ENCODE measurements at regions not wholly inside any gene's neighbourhood (a gene's known extent, or its start where the extent isn't known, plus 50 kb on each side); places are given as distances from the start of the nearest gene placed in this dataset.

GRCh38 chr14:44712024-44712815, 205.1 kb upstream of the FSCB start:
- TF ChIP-seq GATA1 (IDR thresholded peaks at IDR 0.05; ENCODE audit: low read depth, low read length) (no peak), POLR2A (IDR thresholded peaks at IDR 0.05; ENCODE audit: low read length) (no peak)
- DNase-seq = no peak

GRCh38 chr14:44701563-44702263, 194.6 kb upstream of the FSCB start:
- DNase-seq = peak; percentile 33 to 53
- TF ChIP-seq POLR2A (IDR thresholded peaks at IDR 0.05; ENCODE audit: low read length) (no peak), GATA1 (IDR thresholded peaks at IDR 0.05; ENCODE audit: low read depth, low read length) (no peak)

- no peak for DNase-seq
- TF ChIP-seq GATA1 (IDR thresholded peaks at IDR 0.05; ENCODE audit: low read depth, low read length) (no peak), POLR2A (IDR thresholded peaks at IDR 0.05; ENCODE audit: low read length) (no peak)
These were observed 193.6 kb upstream of the FSCB start for GRCh38 chr14:44700694-44701093.

- no peak for DNase-seq
- TF ChIP-seq GATA1 (IDR thresholded peaks at IDR 0.05; ENCODE audit: low read depth, low read length) (no peak), POLR2A (IDR thresholded peaks at IDR 0.05; ENCODE audit: low read length) (no peak)
These were observed 193.1 kb upstream of the FSCB start for GRCh38 chr14:44700184-44700583.

GRCh38 chr14:44699391-44699790, 192.3 kb upstream of the FSCB start:
- DNase-seq = no peak
- TF ChIP-seq POLR2A (IDR thresholded peaks at IDR 0.05; ENCODE audit: low read length) (no peak), GATA1 (IDR thresholded peaks at IDR 0.05; ENCODE audit: low read depth, low read length) (no peak)

GRCh38 chr14:44669496-44669895, 162.4 kb upstream of the FSCB start:
- TF ChIP-seq POLR2A (IDR thresholded peaks at IDR 0.05; ENCODE audit: low read length) (no peak), GATA1 (IDR thresholded peaks at IDR 0.05; ENCODE audit: low read depth, low read length) (no peak)
- peak; percentile 75 to 93 for DNase-seq

- no peak for DNase-seq
- TF ChIP-seq POLR2A (IDR thresholded peaks at IDR 0.05; ENCODE audit: low read length) = no peak
- no peak for TF ChIP-seq GATA1 (IDR thresholded peaks at IDR 0.05; ENCODE audit: low read depth, low read length)
These were observed 156.1 kb upstream of the FSCB start for GRCh38 chr14:44663136-44663535.

GRCh38 chr14:44662250-44662891, 155.3 kb upstream of the FSCB start:
- peak; percentile 9 to 13 for DNase-seq
- no peak for TF ChIP-seq POLR2A (IDR thresholded peaks at IDR 0.05; ENCODE audit: low read length)
- TF ChIP-seq GATA1 (IDR thresholded peaks at IDR 0.05; ENCODE audit: low read depth, low read length) = no peak

- no peak for TF ChIP-seq POLR2A (IDR thresholded peaks at IDR 0.05; ENCODE audit: low read length)
- TF ChIP-seq GATA1 (IDR thresholded peaks at IDR 0.05; ENCODE audit: low read depth, low read length) = no peak
These were observed 151.3 kb upstream of the FSCB start for GRCh38 chr14:44658389-44658696.

GRCh38 chr14:44657696-44658388, 150.8 kb upstream of the FSCB start:
- TF ChIP-seq GATA1 (IDR thresholded peaks at IDR 0.05; ENCODE audit: low read depth, low read length) (no peak), POLR2A (IDR thresholded peaks at IDR 0.05; ENCODE audit: low read length) (no peak)
- DNase-seq = peak; percentile 19 to 23

More at GRCh38 chr14:44658389-44658696, 151.3 kb upstream of the FSCB start:
- DNase-seq = no peak

- DNase-seq = no peak
- TF ChIP-seq GATA1 (IDR thresholded peaks at IDR 0.05; ENCODE audit: low read depth, low read length) (no peak), POLR2A (IDR thresholded peaks at IDR 0.05; ENCODE audit: low read length) (no peak)
These were observed 150.1 kb upstream of the FSCB start for GRCh38 chr14:44657203-44657602.

- DNase-seq = no peak
- TF ChIP-seq GATA1 (IDR thresholded peaks at IDR 0.05; ENCODE audit: low read depth, low read length) = no peak
- TF ChIP-seq POLR2A (IDR thresholded peaks at IDR 0.05; ENCODE audit: low read length) = no peak
These were observed 147.5 kb upstream of the FSCB start for GRCh38 chr14:44654591-44654990.

- DNase-seq = no peak
- TF ChIP-seq GATA1 (IDR thresholded peaks at IDR 0.05; ENCODE audit: low read depth, low read length) (no peak), POLR2A (IDR thresholded peaks at IDR 0.05; ENCODE audit: low read length) (no peak)
These were observed 146.6 kb upstream of the FSCB start for GRCh38 chr14:44653641-44654040.

- DNase-seq = no peak
- no peak for TF ChIP-seq GATA1 (IDR thresholded peaks at IDR 0.05; ENCODE audit: low read depth, low read length)
- no peak for TF ChIP-seq POLR2A (IDR thresholded peaks at IDR 0.05; ENCODE audit: low read length)
These were observed 145.6 kb upstream of the FSCB start for GRCh38 chr14:44652640-44653039.

Measured in erythroblast (primary cell).